ENCODE measurements at regions not wholly inside any gene's neighbourhood (a gene's known extent, or its start where the extent isn't known, plus 50 kb on each side); places are given as distances from the start of the nearest gene placed in this dataset.

GRCh38 chr9:87109851-87110250 lies 162.5 kb upstream of the GAS1 start:
- TF ChIP-seq CTCF (IDR thresholded peaks at IDR 0.05) (no peak), POLR2A (IDR thresholded peaks at IDR 0.05) (no peak)
